HepG2 (cell line): ENCODE measurements at regions not wholly inside any gene's neighbourhood (a gene's known extent, or its start where the extent isn't known, plus 50 kb on each side); places are given as distances from the start of the nearest gene placed in this dataset.

ENCODE experiments used
- AHDC1 ChIP-seq: sonication (generic); formaldehyde crosslinking; IDR thresholded peaks from 2 replicates; pipeline ENCODE4 v1.5.1; 2020; ENCODE audit warnings: mild to moderate bottlenecking, missing genetic modification reagents, borderline replicate concordance
- ARID5B ChIP-seq: IDR thresholded peaks from 2 replicates; pipeline ENCODE4 v1.4.0; 2020; ENCODE audit warnings: mild to moderate bottlenecking, missing genetic modification reagents
- ATF2 ChIP-seq: sonication (generic); formaldehyde crosslinking; IDR thresholded peaks from 2 replicates; pipeline ENCODE4 v1.4.0; 2020; ENCODE audit warnings: missing genetic modification reagents
- ERF ChIP-seq: IDR thresholded peaks from 2 replicates; pipeline ENCODE4 v1.6.1; 2018; ENCODE audit warnings: missing biosample characterization, missing genetic modification reagents
- HDAC6 ChIP-seq: fragments of 200-600 bp; sonication (generic); IDR thresholded peaks from 2 replicates; pipeline ENCODE4 v1.7.0; 2017; ENCODE audit warnings: mild to moderate bottlenecking, antibody characterized with exemption, low read length, low read depth
- LCORL ChIP-seq, 2 experiments: fragments of 450-650 bp in 1 of 2; sonication (generic) in 1 of 2; formaldehyde crosslinking in 1 of 2; IDR thresholded peaks; 2 replicates each; pipeline versions ENCODE4 v1.5.0 to v1.6.1; 2017 to 2020; ENCODE audit warnings: antibody characterized with exemption in 1 of 2, missing genetic modification reagents in 1 of 2
- MEIS2 ChIP-seq: sonication (generic); formaldehyde crosslinking; IDR thresholded peaks from 2 replicates; pipeline ENCODE4 v1.9.0; 2021; ENCODE audit warnings: mild to moderate bottlenecking, missing genetic modification reagents
- NFYB ChIP-seq: sonication (generic); formaldehyde crosslinking; IDR thresholded peaks from 2 replicates; pipeline ENCODE4 v1.4.0; 2020; ENCODE audit warnings: missing genetic modification reagents
- PLSCR1 ChIP-seq: sonication (generic); formaldehyde crosslinking; IDR thresholded peaks from 2 replicates; pipeline ENCODE4 v1.5.0; 2020; ENCODE audit warnings: missing genetic modification reagents, mild to moderate bottlenecking, borderline replicate concordance
- YEATS2 ChIP-seq: sonication (generic); formaldehyde crosslinking; IDR thresholded peaks from 2 replicates; pipeline ENCODE4 v1.4.0; 2020; ENCODE audit warnings: missing genetic modification reagents, borderline replicate concordance
- ZMAT5 ChIP-seq: sonication (generic); formaldehyde crosslinking; IDR thresholded peaks from 2 replicates; pipeline ENCODE4 v1.5.0; 2020; ENCODE audit warnings: mild to moderate bottlenecking, low read depth, missing genetic modification reagents, borderline replicate concordance
- ZNF558 ChIP-seq: sonication (generic); formaldehyde crosslinking; IDR thresholded peaks from 2 replicates; pipeline ENCODE4 v1.9.0; 2022; ENCODE audit warnings: mild to moderate bottlenecking, missing genetic modification reagents, borderline replicate concordance
- ZNF577 ChIP-seq: sonication (generic); formaldehyde crosslinking; IDR thresholded peaks from 2 replicates; pipeline ENCODE4 v1.4.0; 2020; ENCODE audit warnings: mild to moderate bottlenecking, low read depth, missing genetic modification reagents, borderline replicate concordance
- ZNF720 ChIP-seq: sonication (generic); formaldehyde crosslinking; IDR thresholded peaks from 2 replicates; pipeline ENCODE4 v1.4.0; 2020; ENCODE audit warnings: missing genetic modification reagents
- ZSCAN5A ChIP-seq: sonication (generic); formaldehyde crosslinking; IDR thresholded peaks from 2 replicates; pipeline ENCODE4 v1.8.0; 2022; ENCODE audit warnings: mild to moderate bottlenecking, missing genetic modification reagents, borderline replicate concordance

- TF ChIP-seq AHDC1 (CRISPR knock-in tag) (no peak), ZSCAN5A (CRISPR knock-in tag) (no peak), LCORL (IDR thresholded peaks at IDR 0.05) (no peak), LCORL (CRISPR knock-in tag; IDR thresholded peaks at IDR 0.05) (no peak), ZNF558 (CRISPR knock-in tag) (no peak), YEATS2 (CRISPR knock-in tag) (no peak), HDAC6 (no peak), ZMAT5 (no peak), ZNF720 (CRISPR knock-in tag) (no peak), ERF (CRISPR knock-in tag) (no peak), ZNF577 (CRISPR knock-in tag) (no peak), ATF2 (no peak), PLSCR1 (no peak), NFYB (CRISPR knock-in tag) (no peak), ARID5B (CRISPR knock-in tag) (peak; percentile 86), MEIS2 (CRISPR knock-in tag) (peak; percentile 40; the same call in 1 of the 2 replicates)
These were observed 372.8 kb upstream of the UBE2E3 start (continued) for GRCh38 chr2:180607514-180608049.
